SK-N-SH treated with all-trans-retinoic acid at 6 μM for 48 hours (cell line): ENCODE measurements at regions not wholly inside any gene's neighbourhood (a gene's known extent, or its start where the extent isn't known, plus 50 kb on each side); places are given as distances from the start of the nearest gene placed in this dataset.

Experiments
- ATAC-seq: fragments of 200-7000 bp; cut with Tn5 transposase; 3 replicates; pipeline ENCODE4 v1.9.1; 2020; ENCODE audit warnings: mild to moderate bottlenecking, moderate library complexity
- BACH2 ChIP-seq: fragments of 250-450 bp; sonication (Bioruptor Pico); IDR thresholded peaks from 2 replicates; pipeline ENCODE4 v1.9.0; 2021; ENCODE audit warnings: mild to moderate bottlenecking, borderline replicate concordance
- CREB5 ChIP-seq: fragments of 250-450 bp; sonication (Bioruptor Pico); IDR thresholded peaks from 2 replicates; pipeline ENCODE4 v1.5.1; 2020; ENCODE audit warnings: low read depth, mild to moderate bottlenecking, moderate library complexity
- CSDC2 ChIP-seq: fragments of 250-450 bp; sonication (Bioruptor Pico); IDR thresholded peaks from 2 replicates; pipeline ENCODE4 v1.5.0; 2020; ENCODE audit warnings: mild to moderate bottlenecking, moderate library complexity
- CSRNP3 ChIP-seq: fragments of 250-450 bp; sonication (Bioruptor Pico); IDR thresholded peaks from 2 replicates; pipeline ENCODE4 v1.5.1; 2021; ENCODE audit warnings: mild to moderate bottlenecking, moderate library complexity
- ESRRG ChIP-seq: fragments of 250-450 bp; sonication (Bioruptor Pico); IDR thresholded peaks from 2 replicates; pipeline ENCODE4 v1.6.1; 2021; ENCODE audit warnings: mild to moderate bottlenecking
- GLIS3 ChIP-seq: fragments of 250-450 bp; sonication (Bioruptor Pico); IDR thresholded peaks from 2 replicates; pipeline ENCODE4 v1.5.0; 2020; ENCODE audit warnings: mild to moderate bottlenecking, moderate library complexity
- ISL1 ChIP-seq: fragments of 250-450 bp; sonication (Bioruptor Pico); IDR thresholded peaks from 2 replicates; pipeline ENCODE4 v2.1.2; 2022; ENCODE audit warnings: mild to moderate bottlenecking, moderate library complexity
- OSR1 ChIP-seq: fragments of 250-450 bp; sonication (Bioruptor Pico); IDR thresholded peaks from 2 replicates; pipeline ENCODE4 v1.8.0; 2022; ENCODE audit warnings: moderate library complexity, mild to moderate bottlenecking, inconsistent platforms
- PATZ1 ChIP-seq: fragments of 250-450 bp; sonication (Bioruptor Pico); IDR thresholded peaks from 2 replicates; pipeline ENCODE4 v1.8.0; 2020; ENCODE audit warnings: mild to moderate bottlenecking, moderate library complexity, borderline replicate concordance
- POU6F1 ChIP-seq: fragments of 250-450 bp; sonication (Bioruptor Pico); IDR thresholded peaks from 2 replicates; pipeline ENCODE4 v1.8.0; 2021; ENCODE audit warnings: low read depth, mild to moderate bottlenecking, moderate library complexity, borderline replicate concordance
- PPARA ChIP-seq: fragments of 250-450 bp; sonication (Bioruptor Pico); IDR thresholded peaks from 2 replicates; pipeline ENCODE4 v1.5.0; 2020; ENCODE audit warnings: mild to moderate bottlenecking, borderline replicate concordance
- RARB ChIP-seq: fragments of 250-450 bp; sonication (Bioruptor Pico); IDR thresholded peaks from 2 replicates; pipeline ENCODE4 v1.8.0; 2021; ENCODE audit warnings: mild to moderate bottlenecking, moderate library complexity
- SNAI2 ChIP-seq: fragments of 250-450 bp; sonication (Bioruptor Pico); IDR thresholded peaks from 2 replicates; pipeline ENCODE4 v1.5.0; 2020; ENCODE audit warnings: mild to moderate bottlenecking, moderate library complexity
- TCF4 ChIP-seq: fragments of 250-450 bp; sonication (Bioruptor Pico); IDR thresholded peaks from 2 replicates; pipeline ENCODE4 v1.8.0; 2021; ENCODE audit warnings: mild to moderate bottlenecking, moderate library complexity, borderline replicate concordance
- TOX ChIP-seq: fragments of 250-450 bp; sonication (Bioruptor Pico); IDR thresholded peaks from 2 replicates; pipeline ENCODE4 v1.8.0; 2021; ENCODE audit warnings: mild to moderate bottlenecking, moderate library complexity, borderline replicate concordance
- TSHZ2 ChIP-seq: fragments of 250-450 bp; sonication (Bioruptor Pico); IDR thresholded peaks from 2 replicates; pipeline ENCODE4 v1.5.0; 2020; ENCODE audit warnings: mild to moderate bottlenecking, moderate library complexity
- ZC3H10 ChIP-seq: fragments of 250-450 bp; sonication (Bioruptor Pico); IDR thresholded peaks from 2 replicates; pipeline ENCODE4 v1.5.1; 2021; ENCODE audit warnings: mild to moderate bottlenecking, moderate library complexity
- ZFP30 ChIP-seq: fragments of 450-650 bp; formaldehyde crosslinking; IDR thresholded peaks from 2 replicates; pipeline ENCODE4 v1.5.0; 2022; ENCODE audit warnings: mild to moderate bottlenecking, moderate library complexity
- ZNF565 ChIP-seq: fragments of 450-650 bp; formaldehyde crosslinking; conservative IDR thresholded peaks from 2 replicates; pipeline ENCODE4 v1.5.0; 2020; ENCODE audit warnings: low read depth, mild to moderate bottlenecking, moderate library complexity
- ZNF70 ChIP-seq: fragments of 450-650 bp; formaldehyde crosslinking; IDR thresholded peaks from 2 replicates; pipeline ENCODE4 v1.5.0; 2020; ENCODE audit warnings: mild to moderate bottlenecking, moderate library complexity
- ZNF8 ChIP-seq: fragments of 450-650 bp; formaldehyde crosslinking; IDR thresholded peaks from 2 replicates; pipeline ENCODE4 v1.5.0; 2020; ENCODE audit warnings: mild to moderate bottlenecking, moderate library complexity

GRCh38 chr10:4684434-4684833 is 141.6 kb upstream of the AKR1E2 start:
- TF ChIP-seq ISL1: no peak
- TF ChIP-seq BACH2: no peak
- TF ChIP-seq RARB (CRISPR knock-in tag): no peak
- TF ChIP-seq SNAI2: no peak
- no peak for TF ChIP-seq TCF4 (CRISPR knock-in tag)
- ATAC-seq: no peak

GRCh38 chr10:4683838-4684237 is 142.2 kb upstream of the AKR1E2 start:
- TF ChIP-seq ZNF70: no peak
- TF ChIP-seq TSHZ2 (CRISPR knock-in tag): no peak
- no peak for TF ChIP-seq PATZ1 (CRISPR knock-in tag)
- TF ChIP-seq PPARA: no peak
- TF ChIP-seq GLIS3 (CRISPR knock-in tag): no peak
- TF ChIP-seq BACH2: no peak
- TF ChIP-seq SNAI2: no peak
- no peak for TF ChIP-seq ESRRG (CRISPR knock-in tag)
- TF ChIP-seq CSRNP3 (CRISPR knock-in tag): no peak
- TF ChIP-seq ZNF8 (CRISPR knock-in tag): no peak
- no peak for TF ChIP-seq CSDC2 (CRISPR knock-in tag)
- no peak for TF ChIP-seq CREB5 (CRISPR knock-in tag)
- no peak for TF ChIP-seq RARB (CRISPR knock-in tag)
- TF ChIP-seq ZC3H10 (CRISPR knock-in tag): no peak
- TF ChIP-seq TOX (CRISPR knock-in tag): no peak
- no peak for TF ChIP-seq OSR1 (CRISPR knock-in tag)
- no peak for ATAC-seq

GRCh38 chr10:4683137-4683536 is 142.9 kb upstream of the AKR1E2 start:
- ATAC-seq: no peak
- TF ChIP-seq ZNF70 (no peak), PATZ1 (CRISPR knock-in tag) (no peak), TCF4 (CRISPR knock-in tag) (no peak), RARB (CRISPR knock-in tag) (no peak), ISL1 (no peak), ZFP30 (no peak), POU6F1 (CRISPR knock-in tag) (no peak), PPARA (no peak), OSR1 (CRISPR knock-in tag) (no peak), CSDC2 (CRISPR knock-in tag) (no peak), TSHZ2 (CRISPR knock-in tag) (no peak), BACH2 (no peak), ZNF8 (CRISPR knock-in tag) (no peak), GLIS3 (CRISPR knock-in tag) (no peak), ESRRG (CRISPR knock-in tag) (no peak), CREB5 (CRISPR knock-in tag) (no peak), ZNF565 (no peak), SNAI2 (no peak)
